NCI-H82 (cell line): ENCODE measurements at regions not wholly inside any gene's neighbourhood (a gene's known extent, or its start where the extent isn't known, plus 50 kb on each side); places are given as distances from the start of the nearest gene placed in this dataset.
A peak's percentile ranks its signal among the peaks of the same experiment; 100 is the strongest.

Experiments
- DNase-seq: peaks from one replicate; lab custom pipeline; 2025; lab: John Stamatoyannopoulos, UW

DNA sequence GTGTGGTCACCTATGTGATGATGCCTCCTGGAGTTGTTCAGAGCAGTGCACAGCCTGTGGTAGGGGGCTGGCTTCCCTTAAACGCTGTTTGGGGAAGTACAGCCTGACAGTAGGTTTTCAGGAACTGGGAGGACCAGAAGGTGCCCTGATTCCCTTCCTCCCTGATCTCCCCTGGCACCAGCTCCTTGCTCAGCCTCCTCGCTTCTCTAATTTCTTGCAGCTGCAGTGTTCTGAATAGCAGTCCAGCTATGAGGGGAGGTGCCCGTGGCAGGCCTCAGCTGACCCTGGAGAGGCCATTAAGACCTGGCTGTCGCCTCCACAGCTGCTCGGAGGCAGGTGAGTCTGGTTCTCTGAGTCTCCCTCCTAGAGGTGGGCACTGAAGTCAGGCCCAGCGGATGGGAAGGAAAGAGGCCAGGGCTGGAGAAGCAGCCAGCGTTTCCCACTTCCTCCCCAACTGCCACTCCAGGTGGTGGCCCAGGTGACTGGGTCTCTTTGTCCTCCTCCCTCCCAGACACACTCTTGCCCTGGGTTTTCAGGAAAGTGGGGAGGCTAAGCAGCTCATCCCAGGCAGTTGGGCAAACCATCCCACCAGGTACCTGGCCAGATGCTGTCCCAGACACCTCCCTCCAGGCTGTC, 52.0 kb upstream of the RPL11 start:
- no peak for DNase-seq

DNA sequence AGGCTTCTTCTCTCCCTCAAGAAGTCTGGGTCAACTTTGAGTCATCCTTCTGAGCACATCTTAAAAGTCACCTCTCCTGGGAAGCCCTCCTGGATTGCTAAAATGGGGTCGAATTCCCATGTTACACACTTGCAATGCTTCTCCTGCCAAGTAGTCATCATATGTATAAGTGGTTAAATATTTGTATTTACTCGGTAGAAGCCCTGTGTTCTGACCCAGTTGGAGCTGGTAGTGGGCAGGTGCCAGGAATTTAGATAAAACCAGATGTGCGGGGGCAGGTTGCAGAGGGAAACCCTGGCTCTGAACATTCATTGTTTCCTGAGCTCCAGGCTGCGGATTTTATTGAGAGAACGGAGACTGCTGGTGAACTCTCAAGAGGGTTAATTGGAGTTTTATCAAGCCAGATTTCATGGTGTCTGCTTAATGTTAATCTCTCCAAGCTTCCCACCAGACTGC, 52.8 kb upstream of the RPL11 start:
- DNase-seq = peak; percentile 55

DNA sequence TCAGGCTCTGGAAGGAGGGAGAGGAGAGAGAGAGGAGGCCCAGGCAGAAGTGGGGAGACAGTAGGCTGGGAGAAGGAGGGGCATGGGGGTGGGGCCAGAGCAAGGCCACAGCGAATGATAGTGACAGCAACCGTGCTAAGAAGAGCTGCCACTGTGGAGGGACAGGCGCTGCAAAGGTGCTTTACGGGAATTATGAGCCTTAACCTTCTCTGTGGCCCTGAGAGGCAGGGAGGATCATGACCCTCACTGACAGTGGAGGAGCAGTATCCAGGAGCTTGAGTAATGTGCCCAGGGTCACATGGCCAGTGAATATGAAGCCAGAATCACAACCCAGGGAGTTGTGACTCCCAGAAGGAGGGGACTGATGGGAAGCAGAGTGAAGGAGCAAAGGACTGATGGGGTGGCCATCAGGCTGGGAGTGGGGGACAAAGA, 53.4 kb upstream of the RPL11 start:
- DNase-seq = peak; percentile 52

DNA sequence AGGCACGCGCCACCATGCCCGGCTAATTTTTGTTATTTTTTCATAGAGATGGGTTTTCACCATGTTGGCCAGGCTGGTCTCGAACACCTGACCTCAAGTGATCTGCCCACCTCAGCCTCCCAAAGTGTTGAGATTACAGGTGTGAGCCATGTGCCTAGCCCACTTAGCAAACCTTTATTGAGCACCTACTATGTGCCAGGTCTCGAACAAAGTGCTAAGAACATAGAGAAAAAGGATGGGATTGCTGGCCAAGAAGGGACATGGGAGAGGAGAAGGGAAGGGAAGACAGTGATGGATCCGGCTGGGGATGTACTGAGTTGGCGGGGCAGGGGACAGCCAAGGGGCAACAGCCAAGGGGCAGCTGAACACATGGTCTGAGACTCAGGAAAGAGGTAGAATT, 55.6 kb upstream of the RPL11 start:
- DNase-seq = no peak

DNA sequence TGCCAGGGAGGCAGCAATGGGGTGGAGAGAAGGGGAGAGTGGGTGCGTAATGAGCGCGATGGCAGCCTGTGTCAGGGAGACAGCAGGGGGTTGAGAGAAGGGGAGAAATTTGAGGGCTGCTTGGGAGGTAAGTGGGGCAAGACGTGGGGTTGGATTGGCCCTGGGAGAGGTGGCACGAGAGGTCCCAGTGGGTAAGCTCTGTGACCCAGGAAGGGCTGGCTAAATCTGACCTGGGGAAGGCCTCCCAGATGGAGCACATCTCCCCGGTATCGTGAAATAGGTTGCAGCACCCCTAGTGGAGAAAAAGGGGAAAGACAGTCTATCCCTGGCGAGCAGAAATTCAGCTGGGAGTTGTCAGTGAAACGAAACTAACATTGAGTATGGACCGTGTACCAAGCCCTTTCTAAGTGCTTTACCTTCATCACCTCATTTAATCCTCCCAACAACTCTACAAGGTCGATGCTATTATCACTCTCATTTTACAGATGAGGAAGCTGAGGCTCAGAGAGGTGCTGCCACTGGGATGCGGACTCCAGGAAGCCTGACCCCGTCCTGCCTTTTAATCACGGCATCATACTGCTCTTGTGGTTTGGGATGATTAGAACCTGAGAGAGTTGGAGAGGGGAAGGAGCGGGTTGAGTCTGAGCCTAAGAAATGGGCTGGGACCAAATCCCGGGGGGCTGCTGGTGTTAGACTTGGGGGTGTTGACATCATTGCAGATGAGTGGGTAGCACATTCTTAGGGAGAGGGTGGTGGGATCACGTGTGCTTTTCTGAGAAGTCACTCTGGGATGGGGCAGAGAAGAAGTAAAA, 56.6 kb upstream of the RPL11 start:
- DNase-seq = peak; percentile 76

DNA sequence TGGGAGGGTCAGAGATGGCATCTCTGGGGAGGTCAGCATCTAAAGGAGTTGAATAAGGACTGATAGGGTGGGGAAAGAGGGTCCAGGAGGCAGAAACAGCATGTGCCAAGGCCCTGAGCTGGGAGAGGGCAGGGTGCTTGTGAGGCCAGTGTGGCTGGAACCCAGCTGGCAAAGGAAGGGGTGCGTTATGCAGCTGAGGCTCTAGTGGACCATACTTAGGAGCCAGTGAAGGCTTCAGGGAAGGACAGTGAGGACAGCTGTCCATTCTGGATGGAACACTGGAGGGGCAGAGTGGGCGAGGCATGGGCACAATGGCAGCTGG, 57.1 kb upstream of the RPL11 start:
- DNase-seq = no peak

DNA sequence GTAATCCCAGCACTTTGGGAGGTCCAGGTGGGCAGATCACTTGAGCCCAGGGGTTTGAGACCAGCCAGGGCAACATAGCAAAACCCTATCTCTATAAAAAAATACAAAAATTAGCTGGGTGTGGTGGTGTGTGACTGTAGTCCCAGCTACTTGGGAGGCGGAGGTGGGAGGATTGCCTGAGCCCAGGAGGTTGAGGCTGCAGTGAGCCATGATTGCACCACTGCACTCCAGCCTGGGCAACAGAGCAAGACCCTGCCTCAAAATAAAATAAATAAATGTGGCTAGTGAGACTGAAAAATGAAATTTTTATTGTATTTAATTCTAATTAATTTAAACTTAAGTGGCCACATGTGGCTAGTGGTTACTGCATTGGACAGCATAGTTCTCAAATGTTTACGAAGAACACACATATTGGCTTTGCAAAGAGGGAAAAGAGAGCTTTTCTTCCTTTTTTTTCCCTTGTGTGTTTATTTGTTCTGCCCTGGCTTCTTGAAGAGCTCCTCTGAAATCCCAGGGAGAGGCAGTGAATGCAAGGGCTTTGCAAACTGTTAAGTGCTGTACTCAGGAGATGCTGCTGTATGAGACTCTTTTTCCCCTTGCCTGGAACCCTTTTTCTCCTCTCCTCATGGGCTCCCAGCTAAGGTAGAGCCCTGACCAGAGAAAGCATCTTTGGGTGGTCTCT, 59.0 kb upstream of the RPL11 start:
- no peak for DNase-seq

DNA sequence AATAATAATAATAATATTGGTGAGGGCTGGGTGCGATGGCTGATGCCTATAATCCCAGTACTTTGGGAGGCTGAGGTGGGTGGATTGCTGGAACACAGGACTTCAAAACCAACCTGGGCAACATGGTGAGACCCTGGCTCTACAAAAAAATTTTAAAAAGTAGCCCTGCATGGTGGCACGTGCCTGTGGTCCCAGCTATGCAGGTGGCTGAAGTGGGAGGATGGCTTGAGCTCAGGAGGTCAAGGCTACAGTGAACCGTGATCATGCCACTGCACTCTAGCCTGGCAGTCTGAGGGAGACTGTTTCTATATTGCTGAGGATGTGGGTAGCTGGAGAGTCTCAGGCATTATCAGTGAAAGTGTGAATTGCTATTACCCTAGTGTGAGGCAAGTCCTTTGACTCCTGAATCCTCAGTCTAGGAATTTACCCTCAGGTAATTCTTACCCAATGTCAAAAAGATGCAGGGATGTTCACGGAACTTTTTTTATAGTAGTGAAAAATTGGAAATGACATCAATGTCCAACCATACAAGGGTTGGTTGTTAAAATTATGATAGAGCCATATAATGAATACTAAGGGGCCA, 61.8 kb upstream of the RPL11 start:
- no peak for DNase-seq

DNA sequence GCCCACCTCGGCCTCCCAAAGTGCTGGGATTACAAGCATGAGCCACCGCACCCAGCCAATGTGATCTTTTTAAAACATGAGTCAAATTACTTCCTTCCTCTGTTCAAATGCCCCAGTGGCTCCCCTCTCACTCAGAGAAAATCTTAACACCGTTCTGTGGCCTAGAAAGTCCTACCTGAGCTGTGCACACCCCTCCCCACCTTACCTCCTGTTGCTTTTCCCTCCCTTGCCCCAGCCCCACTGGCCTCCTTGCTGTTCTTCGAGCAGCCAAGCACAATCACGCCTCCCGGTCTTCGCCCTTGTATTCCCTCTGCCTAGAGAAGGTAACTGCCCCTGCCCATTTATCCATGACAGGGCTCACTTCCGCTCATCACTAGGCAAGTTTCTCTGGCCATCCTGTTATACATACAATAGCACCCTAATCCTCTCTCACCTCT, 62.6 kb upstream of the RPL11 start:
- no peak for DNase-seq

DNA sequence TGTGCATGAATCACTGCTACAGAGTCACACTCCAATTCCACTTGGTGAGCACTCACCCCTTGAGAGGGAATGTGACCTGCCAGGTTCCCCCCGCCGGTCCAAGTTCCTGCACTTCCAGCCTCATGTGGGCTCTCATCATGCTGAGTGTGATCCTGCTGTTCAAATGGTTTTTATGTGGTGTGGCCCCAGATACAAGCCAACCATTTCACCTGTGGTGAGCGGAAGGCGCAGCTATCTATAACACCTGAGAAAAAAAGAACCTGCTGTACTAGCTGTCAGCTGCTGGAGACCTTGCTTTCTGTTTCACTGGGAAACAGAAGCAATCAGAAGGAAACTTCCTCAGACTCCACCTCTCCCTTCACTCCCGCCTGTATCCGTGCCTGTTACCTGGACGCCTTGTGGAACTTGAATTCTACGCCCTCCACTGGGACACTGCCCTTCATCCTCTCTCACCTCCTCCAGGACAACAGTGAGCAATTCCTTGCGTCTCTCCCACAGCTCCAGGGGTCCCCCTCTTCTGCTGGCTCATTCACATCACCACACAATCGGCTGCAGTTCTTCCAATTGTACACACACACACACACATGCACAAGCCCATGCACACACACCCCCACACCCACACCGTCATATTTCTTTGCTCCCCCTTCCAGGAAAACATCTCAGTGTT, 64.4 kb upstream of the RPL11 start:
- DNase-seq = no peak

DNA sequence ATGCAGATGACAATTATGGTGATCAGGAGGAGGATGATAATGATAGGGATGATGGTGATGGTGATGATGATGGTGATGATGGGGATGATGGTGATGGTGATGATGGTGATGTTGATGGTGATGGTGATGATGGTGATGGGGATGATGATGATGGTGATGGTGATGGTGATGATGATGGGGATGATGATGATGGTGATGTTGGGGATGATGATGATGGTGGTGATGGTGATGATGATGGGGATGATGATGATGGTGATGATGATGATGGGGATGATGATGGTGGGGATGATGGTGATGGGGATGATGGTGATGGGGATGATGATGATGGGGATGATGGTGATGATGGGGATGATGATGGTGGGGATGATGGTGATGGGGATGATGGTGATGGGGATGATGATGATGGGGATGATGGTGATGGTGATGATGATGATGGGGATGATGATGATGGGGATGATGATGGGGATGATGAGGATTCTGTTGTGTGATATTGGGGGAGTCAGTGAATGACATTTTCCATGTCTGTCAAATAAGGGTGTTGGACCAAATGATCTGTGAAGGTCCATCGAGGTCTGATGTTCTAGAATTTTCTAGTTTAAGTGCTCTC, 65.6 kb upstream of the RPL11 start:
- DNase-seq = no peak

DNA sequence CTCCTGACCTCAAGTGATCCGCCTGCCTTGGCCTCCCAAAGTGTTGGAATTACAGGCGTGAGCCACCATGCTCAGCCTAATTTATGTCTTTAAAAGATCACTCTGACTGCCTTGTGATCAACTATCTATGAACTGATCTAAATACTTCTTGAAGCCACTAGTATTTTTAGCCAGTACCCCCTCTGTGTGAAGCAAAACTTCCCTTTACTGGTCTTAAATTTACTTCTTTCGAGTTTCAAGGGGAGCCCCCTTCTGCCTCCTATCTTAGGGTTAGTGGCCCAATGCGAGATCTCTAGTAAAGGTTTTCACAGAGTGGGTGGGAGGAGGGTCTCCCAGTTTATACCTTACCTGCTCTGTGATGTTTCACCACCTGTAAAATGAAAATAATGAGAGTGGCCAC, 66.1 kb upstream of the RPL11 start:
- DNase-seq = no peak

DNA sequence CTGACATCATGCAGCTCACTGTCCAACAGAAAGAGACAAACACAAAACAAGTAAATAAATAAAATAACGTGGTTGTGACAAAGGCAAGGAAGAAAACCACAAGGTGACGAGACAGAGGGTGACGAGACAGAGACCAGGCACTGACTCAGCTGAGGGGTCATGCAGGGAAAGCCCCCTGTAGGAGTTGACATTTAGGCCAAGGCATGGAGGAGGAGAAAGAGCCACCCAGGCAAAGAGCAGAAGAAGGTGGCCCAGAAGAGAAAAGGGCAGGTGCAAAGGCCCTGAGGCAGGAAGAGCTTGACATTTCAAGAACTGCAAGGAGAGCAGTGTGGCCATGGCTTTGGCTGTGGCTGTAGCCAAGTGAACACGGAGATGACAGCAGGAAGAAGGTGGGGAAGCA, 65.1 kb upstream of the ID3 start:
- no peak for DNase-seq

DNA sequence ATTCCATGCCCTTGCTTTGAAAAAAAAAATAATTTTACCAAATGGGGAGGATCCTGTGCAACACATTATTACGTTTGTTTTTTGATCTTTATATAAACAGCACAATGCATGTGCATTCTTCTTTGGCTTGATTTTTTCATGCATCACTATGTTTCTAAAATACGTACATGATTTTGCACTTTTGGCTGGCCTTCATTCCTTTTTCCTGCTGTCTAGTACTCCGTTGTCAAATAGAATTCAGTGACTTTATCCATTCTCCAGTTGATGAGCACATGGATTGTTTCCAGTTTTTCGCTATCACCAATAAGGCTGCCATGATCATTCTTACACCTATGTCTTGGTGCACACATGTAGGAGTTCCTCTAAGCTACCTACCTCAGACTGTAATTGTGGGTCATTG, 63.0 kb upstream of the ID3 start:
- DNase-seq = no peak

DNA sequence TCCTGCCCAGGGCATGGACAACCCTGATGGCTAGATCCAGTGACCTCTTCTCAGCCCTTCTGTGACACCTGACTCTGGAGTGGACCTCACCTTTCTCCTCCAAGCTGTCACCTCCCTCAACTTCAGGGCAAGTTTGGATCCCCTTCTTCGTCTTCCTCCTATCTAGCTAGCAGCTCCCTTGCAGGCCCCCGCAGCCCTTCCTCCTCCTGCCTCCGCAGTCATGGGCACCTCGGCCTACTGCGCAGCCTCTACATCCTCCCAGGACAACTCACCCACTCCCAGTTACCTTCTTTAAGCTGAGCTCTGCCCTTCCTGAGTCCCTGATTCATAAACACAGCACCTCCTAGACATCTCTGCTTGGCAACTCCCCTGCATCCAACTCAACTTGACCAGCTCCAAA, 61.3 kb upstream of the ID3 start:
- no peak for DNase-seq

DNA sequence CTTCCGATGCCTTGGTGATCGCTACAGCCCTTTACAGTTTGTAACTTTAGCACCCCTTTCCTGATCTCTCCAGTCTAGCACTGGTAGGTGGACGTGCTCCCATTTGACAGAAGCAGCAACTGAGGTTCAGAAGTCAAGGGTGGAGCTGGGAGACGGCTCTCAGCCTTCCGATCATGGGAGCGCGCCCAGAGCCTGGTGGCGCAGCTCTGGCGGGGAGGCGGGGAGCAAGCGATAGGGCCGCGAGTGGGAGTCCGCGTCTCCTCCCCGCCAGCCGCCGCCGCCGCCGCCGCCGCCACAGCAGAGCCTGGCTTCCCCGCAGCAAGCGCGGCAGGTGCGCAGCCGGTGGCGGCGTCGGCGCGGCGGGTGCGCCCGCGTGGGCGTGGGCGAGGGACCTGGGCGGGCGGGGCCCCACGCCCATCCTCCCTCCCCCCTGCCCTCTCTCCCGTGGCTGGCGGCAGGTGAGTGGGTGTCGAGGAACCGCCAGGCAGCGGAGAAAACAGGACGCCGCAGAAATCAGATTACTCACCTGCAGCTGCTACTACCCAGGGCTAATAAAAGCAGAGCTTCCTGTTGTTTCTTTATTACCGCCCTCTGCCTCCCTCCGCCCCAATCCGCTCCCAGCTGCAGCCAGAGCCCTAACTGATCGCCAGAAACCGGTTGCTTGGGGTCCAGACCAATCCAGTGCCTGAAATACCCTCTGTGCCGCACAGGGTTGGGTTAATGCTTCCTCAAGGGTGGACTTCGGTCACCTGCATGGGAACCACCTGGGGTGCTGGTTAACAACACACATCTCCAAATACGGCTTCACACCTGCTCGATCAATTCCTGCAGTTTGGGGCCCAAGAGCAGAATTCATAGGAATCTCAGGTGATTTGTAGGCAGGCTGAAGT, 60.2 kb upstream of the ID3 start:
- peak; percentile 83 for DNase-seq

DNA sequence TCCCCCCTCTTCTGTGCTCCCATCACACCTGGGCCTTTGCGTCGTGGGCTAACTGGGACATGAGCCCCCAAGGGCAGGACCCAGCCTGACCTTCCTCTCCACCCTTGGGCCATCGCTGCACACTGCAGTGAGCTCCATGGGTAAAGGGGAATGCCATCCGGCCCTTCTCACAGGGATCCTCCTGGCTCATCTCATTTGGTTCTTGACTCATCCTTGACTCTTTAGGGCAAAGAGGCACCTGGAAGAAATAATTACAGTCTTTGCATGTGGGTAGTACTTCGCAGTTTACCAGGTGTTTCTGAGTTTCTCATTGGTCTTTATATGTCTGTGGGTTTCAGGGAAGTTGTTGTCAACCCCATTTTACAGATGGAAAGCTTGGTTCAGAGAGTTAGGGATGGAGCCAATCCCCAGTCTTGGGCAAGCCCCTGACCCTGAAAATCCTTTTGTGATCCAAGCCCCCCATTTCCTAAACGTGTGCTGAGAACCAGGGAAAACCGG, 59.3 kb upstream of the ID3 start:
- DNase-seq = no peak

DNA sequence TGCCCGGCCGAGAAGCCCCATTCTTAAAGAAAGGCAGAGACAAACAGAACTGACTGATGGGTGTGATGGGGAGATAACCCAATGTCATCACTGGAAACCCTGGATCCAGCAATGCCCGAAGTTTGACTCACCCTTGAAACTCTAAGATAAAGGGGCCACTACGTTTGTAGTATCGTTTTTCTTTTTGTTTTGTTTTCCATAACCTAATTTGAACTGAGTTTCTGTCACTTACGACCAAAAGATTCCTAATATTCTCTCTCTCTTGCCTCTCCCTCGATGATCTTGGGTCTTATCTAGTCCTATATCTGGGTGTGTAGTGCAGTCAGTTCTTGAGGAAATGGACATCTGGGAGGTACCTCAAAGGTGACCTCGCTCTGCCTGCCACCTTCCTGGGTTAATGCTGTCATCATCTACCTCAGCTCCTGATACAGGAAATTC, 57.8 kb upstream of the ID3 start:
- DNase-seq = no peak

DNA sequence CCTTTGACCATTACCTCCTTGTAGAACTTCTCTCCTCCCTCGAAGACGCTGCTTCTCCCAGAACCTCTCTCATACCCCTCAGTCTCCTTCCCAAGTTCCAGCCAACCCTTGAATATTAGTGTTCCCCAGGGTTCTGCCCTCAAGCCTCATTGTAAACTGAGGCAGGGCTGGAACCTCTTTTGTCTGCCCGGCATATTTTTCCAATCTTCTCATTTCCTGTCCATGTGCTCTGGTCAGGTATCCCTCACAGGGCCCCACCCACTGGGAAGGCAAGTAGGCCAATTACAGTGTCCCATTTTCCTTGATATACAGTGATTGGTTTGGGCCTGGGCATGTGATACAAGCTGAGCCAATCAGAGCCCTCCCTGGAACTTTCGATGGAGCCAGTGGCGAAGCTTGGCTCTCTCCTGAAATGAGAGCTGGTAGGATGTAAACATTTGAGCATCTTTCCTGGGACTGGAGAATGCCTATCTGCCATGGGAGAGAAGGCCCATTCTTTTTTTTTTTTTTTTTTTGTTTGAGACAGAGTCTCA, 57.1 kb upstream of the ID3 start:
- no peak for DNase-seq

DNA sequence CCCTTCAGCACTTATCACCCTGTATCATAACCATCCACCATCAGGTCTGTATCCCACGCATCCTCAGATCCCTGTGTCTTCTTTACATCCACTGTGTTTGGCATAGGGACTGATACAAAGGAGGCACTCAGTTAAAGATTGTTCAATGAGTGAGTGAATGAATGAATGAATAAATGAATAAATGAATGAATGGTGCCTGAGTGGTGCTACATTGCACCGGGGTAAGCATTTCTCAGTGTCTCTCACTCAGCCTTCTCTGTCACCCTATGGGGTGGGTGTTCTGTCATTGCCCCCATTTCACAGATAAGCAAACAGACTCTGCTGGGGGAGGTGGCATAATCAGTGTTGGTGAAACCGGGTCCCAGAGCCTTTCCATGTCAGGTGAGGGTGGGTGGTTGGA, 56.6 kb upstream of the ID3 start:
- DNase-seq = no peak
